Keratinocyte (primary cell): ENCODE measurements at regions not wholly inside any gene's neighbourhood (a gene's known extent, or its start where the extent isn't known, plus 50 kb on each side); places are given as distances from the start of the nearest gene placed in this dataset.

Experiments used
- EZH2 ChIP-seq: IDR thresholded peaks from one replicate; pipeline ENCODE4 v1.6.1; 2012; ENCODE audit warnings: inconsistent platforms, mild to moderate bottlenecking, low read length, moderate library complexity
- TF ChIP-seq, protein P1 (sequence below), 3 experiments: IDR thresholded peaks in 1 of 3; conservative IDR thresholded peaks in 1 of 3; optimal IDR thresholded peaks in 1 of 3; 2 replicates in 2 of 3; 3 replicates in 1 of 3; pipeline versions ENCODE3 to v1.5.1; 2011; ENCODE audit warnings: low read length in 3 of 3, mild to moderate bottlenecking in 3 of 3, moderate library complexity in 2 of 3, control low read depth in 1 of 3, inconsistent platforms in 1 of 3; ENCODE audit not compliant: insufficient read depth in 2 of 3; ENCODE audit errors: extremely low read depth in 1 of 3

GRCh38 chr4:78694457-78694787, 81.7 kb upstream of the BMP2K start:
- TF ChIP-seq, protein P1, sequence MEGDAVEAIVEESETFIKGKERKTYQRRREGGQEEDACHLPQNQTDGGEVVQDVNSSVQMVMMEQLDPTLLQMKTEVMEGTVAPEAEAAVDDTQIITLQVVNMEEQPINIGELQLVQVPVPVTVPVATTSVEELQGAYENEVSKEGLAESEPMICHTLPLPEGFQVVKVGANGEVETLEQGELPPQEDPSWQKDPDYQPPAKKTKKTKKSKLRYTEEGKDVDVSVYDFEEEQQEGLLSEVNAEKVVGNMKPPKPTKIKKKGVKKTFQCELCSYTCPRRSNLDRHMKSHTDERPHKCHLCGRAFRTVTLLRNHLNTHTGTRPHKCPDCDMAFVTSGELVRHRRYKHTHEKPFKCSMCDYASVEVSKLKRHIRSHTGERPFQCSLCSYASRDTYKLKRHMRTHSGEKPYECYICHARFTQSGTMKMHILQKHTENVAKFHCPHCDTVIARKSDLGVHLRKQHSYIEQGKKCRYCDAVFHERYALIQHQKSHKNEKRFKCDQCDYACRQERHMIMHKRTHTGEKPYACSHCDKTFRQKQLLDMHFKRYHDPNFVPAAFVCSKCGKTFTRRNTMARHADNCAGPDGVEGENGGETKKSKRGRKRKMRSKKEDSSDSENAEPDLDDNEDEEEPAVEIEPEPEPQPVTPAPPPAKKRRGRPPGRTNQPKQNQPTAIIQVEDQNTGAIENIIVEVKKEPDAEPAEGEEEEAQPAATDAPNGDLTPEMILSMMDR (optimal IDR thresholded peaks at IDR 0.05 in 1 of 3, IDR thresholded peaks at IDR 0.05 in 1 of 3, conservative IDR thresholded peaks at IDR 0.05 in 1 of 3; ENCODE audit: extremely low read depth in 1 of 3, insufficient read depth in 2 of 3, low read length in 3 of 3), result no peak
- TF ChIP-seq EZH2, result no peak
